ENCODE measurements at regions not wholly inside any gene's neighbourhood (a gene's known extent, or its start where the extent isn't known, plus 50 kb on each side); places are given as distances from the start of the nearest gene placed in this dataset.

- TF ChIP-seq EP300 (IDR thresholded peaks at IDR 0.05): no peak
- no peak for TF ChIP-seq POLR2AphosphoS5 (IDR thresholded peaks at IDR 0.05)
- no peak for TF ChIP-seq CTCF (IDR thresholded peaks at IDR 0.05)
- TF ChIP-seq POLR2A (IDR thresholded peaks at IDR 0.05): no peak
Measured at GRCh38 chr4:167885071-167885470, 207.3 kb upstream of the ANXA10 start.
